ENCODE measurements at regions not wholly inside any gene's neighbourhood (a gene's known extent, or its start where the extent isn't known, plus 50 kb on each side); places are given as distances from the start of the nearest gene placed in this dataset.

GRCh38 chr16:10297341-10298006 lies 88.4 kb upstream of the ATF7IP2 start:
- TF ChIP-seq CTCF (IDR thresholded peaks at IDR 0.05) (no peak), POLR2A (IDR thresholded peaks at IDR 0.05; ENCODE audit: low read length) (no peak), CEBPB (IDR thresholded peaks at IDR 0.05) (no peak), ZFP36 (IDR thresholded peaks at IDR 0.05; ENCODE audit: borderline replicate concordance, partially characterized antibody) (no peak), NR3C1 (IDR thresholded peaks at IDR 0.05) (no peak), TP53 (CRISPR knock-in tag; IDR thresholded peaks at IDR 0.05) (no peak), SMC3 (IDR thresholded peaks at IDR 0.05) (no peak)
- TF ChIP-seq, protein P1, sequence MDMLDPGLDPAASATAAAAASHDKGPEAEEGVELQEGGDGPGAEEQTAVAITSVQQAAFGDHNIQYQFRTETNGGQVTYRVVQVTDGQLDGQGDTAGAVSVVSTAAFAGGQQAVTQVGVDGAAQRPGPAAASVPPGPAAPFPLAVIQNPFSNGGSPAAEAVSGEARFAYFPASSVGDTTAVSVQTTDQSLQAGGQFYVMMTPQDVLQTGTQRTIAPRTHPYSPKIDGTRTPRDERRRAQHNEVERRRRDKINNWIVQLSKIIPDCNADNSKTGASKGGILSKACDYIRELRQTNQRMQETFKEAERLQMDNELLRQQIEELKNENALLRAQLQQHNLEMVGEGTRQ (IDR thresholded peaks at IDR 0.05) = no peak
